NCI-H128 (cell line): ENCODE measurements at regions not wholly inside any gene's neighbourhood (a gene's known extent, or its start where the extent isn't known, plus 50 kb on each side); places are given as distances from the start of the nearest gene placed in this dataset.

Experiments
- DNase-seq: peaks from one replicate; lab custom pipeline; 2025; ENCODE audit not compliant: unreplicated experiment; lab: John Stamatoyannopoulos, UW

DNA sequence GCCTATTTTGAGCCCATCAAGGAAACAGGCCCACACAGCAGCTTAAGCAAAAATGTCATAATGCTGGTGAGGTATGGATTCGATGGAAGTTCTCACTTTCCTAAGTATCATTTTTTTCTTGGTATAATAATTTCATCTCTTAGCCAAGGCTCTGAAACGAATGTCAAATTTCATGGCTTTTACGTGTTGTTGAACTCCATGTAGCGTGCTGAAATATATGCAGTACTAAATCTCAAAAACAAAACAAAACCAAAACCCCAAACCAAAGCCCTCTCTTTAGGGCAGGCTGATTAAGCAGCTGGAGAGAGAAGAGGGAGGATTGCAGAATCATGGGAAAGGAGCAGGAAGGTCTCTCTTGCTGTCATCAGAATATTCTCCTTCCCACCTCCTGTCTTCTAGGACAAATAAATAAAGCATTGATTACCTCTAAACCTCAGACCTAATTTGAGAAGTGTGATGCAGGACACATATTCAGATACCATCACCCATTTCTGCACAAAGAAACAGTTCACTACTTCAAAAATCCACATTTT is 58.3 kb downstream of the TMEM174 start:
- DNase-seq, result no peak

GRCh38 chr5:73230264-73231245 is 57.6 kb downstream of the TMEM174 start:
- no peak for DNase-seq

GRCh38 chr5:73229271-73229670 is 56.3 kb downstream of the TMEM174 start:
- DNase-seq, result no peak

GRCh38 chr5:73228052-73228451 is 55.1 kb downstream of the TMEM174 start:
- no peak for DNase-seq
